ENCODE measurements at regions not wholly inside any gene's neighbourhood (a gene's known extent, or its start where the extent isn't known, plus 50 kb on each side); places are given as distances from the start of the nearest gene placed in this dataset.

- H3K36me3 Mint-ChIP-seq (ENCODE audit: low read depth): no peaks in the 10 kb centered on the region
- no peak overlapping the region for H3K27ac Mint-ChIP-seq
- no peaks in the 10 kb centered on the region for H3K4me1 Mint-ChIP-seq
- H3K27me3 Mint-ChIP-seq: no peaks in the 10 kb centered on the region
- H3K9me3 Mint-ChIP-seq: peaks cover 2% of the 10 kb centered on the region
- no peak overlapping the region for H3K4me3 Mint-ChIP-seq
- DNase-seq: no peak
- no peak for ATAC-seq
Measured at GRCh38 chr2:226143091-226143490, 656.5 kb downstream of the IRS1 start.

GRCh38 chr2:226142463-226142862, 657.2 kb downstream of the IRS1 start:
- Mint-ChIP-seq H3K27ac (no peak overlapping the region), H3K4me3 (no peak overlapping the region), H3K4me1 (peaks cover 2% of the 10 kb centered on the region), H3K36me3 (ENCODE audit: low read depth) (no peaks in the 10 kb centered on the region), H3K27me3 (no peaks in the 10 kb centered on the region), H3K9me3 (no peaks in the 10 kb centered on the region)
- DNase-seq (no peak), ATAC-seq (no peak)

DNA sequence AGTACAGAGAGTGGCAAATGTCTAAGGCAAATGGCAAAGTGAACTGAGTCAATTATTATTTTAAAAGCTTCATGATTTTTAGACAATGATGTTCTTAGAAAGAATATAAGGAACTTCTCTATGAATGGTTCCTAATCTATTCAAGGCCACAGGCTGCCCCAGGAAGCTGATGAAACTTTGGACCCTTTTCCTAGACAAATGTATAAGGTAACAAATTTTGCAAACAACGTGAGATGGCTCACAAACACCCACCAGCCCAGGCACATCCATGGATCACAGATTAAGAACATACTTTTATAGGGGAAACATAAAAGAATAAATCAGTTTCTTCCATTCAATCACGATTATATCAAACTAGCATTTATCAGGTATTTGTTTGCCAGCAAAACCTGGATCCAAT, 659.0 kb downstream of the IRS1 start:
- H3K4me1 Mint-ChIP-seq: peaks cover 9% of the 10 kb centered on the region
- H3K27me3 Mint-ChIP-seq: no peaks in the 10 kb centered on the region
- no peaks in the 10 kb centered on the region for H3K36me3 Mint-ChIP-seq (ENCODE audit: low read depth)
- no peak overlapping the region for H3K4me3 Mint-ChIP-seq
- DNase-seq (no peak), ATAC-seq (no peak)
- no peak overlapping the region for H3K27ac Mint-ChIP-seq
- no peaks in the 10 kb centered on the region for H3K9me3 Mint-ChIP-seq

DNA sequence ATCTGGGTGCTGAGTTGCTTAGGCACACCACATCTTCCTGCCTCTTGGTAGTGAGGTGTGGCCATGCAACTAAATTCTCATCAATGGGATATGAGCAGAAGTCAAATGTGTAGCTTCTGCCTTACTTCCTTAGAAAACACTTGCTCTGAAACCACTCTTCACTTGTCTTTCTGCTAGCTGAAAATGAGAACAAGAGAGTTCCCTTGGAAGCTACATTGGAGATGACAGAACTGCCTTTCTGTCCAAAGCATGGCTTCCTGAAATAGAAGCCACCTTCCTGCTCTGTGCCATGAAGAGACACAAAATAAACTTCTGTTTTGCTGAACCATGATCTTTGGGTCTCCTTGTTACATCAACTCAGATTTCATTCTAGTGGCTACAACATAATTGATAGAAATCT, 659.9 kb downstream of the IRS1 start:
- DNase-seq (no peak), ATAC-seq (no peak)
- H3K27me3 Mint-ChIP-seq: no peaks in the 10 kb centered on the region
- H3K4me1 Mint-ChIP-seq: peaks cover 9% of the 10 kb centered on the region
- H3K36me3 Mint-ChIP-seq (ENCODE audit: low read depth): no peaks in the 10 kb centered on the region
- H3K9me3 Mint-ChIP-seq: no peaks in the 10 kb centered on the region
- no peak overlapping the region for H3K4me3 Mint-ChIP-seq
- no peak overlapping the region for H3K27ac Mint-ChIP-seq

DNA sequence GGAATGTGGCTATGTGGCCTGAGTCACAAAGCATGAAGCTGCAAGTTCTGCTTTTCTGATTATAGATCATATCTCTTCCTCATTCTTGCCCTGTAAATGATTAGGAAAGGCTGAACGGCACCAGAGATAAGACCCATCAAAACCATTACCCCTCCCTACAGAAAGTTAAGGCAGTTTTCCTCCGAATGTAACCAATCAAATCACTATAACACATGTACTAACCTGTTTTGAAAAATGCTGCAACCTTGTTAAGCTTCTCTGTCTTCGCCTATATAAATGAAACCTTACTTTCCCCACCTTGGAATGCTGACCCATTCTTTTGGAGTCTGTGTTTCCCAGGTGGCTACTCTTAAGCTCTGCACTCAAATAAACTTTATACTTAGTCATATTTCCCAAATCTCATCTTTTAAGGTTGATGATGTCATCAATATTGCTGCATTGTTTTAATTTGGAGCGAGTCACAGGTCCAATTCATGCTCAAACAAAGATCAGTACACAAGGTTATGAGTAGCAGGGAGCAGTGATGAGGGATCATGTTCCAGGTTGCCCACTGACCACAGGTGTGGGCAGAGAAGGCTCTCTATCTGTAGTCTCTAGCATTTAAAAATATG, 662.3 kb downstream of the IRS1 start:
- no peak overlapping the region for H3K4me3 Mint-ChIP-seq
- H3K27ac Mint-ChIP-seq: no peak overlapping the region
- H3K36me3 Mint-ChIP-seq (ENCODE audit: low read depth): no peaks in the 10 kb centered on the region
- DNase-seq: no peak
- peaks cover 9% of the 10 kb centered on the region for H3K4me1 Mint-ChIP-seq
- no peaks in the 10 kb centered on the region for H3K9me3 Mint-ChIP-seq
- no peak for ATAC-seq
- peaks cover 8% of the 10 kb centered on the region for H3K27me3 Mint-ChIP-seq

GRCh38 chr2:226136739-226137138, 662.9 kb downstream of the IRS1 start:
- ATAC-seq (no peak), DNase-seq (no peak)
- peaks cover 9% of the 10 kb centered on the region for H3K4me1 Mint-ChIP-seq
- H3K4me3 Mint-ChIP-seq: no peak overlapping the region
- H3K9me3 Mint-ChIP-seq: no peaks in the 10 kb centered on the region
- peaks cover 11% of the 10 kb centered on the region for H3K27me3 Mint-ChIP-seq
- no peak overlapping the region for H3K27ac Mint-ChIP-seq
- no peaks in the 10 kb centered on the region for H3K36me3 Mint-ChIP-seq (ENCODE audit: low read depth)

DNA sequence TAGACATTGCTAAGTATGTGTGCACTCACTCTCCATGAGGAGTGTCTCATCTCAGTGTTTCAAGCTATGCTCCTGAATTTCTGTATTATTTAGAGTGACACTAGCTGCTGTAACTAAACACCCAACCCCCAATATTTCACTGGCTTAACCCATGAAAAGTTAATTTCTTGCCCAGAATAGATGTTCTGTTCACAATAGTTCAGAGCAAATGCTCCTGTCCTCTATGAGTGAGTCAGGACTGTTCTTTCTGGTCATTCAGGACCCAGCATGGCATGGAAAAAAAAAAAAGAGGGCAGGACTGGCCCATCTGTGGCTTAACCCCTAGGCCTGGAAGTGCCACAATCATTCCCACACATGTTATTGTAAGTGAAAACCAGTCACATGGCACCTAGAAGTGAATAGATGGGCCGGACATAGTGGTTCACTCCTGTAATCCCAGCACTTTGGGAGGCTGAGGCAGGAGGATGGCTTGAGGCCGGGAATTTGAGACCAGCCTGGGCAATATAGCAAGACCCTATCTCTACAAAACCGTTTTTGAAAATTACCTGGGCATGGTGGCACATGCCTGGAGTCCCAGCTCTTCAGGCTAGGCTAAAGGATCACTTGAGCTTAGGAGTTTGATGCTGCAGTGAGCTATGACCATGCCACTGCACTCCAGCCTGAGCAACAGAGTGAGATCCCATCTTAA, 663.6 kb downstream of the IRS1 start:
- ATAC-seq (no peak), DNase-seq (no peak)
- Mint-ChIP-seq H3K27ac (no peak overlapping the region), H3K9me3 (no peaks in the 10 kb centered on the region), H3K36me3 (ENCODE audit: low read depth) (no peaks in the 10 kb centered on the region), H3K27me3 (peaks cover 11% of the 10 kb centered on the region), H3K4me3 (no peak overlapping the region), H3K4me1 (peaks cover 9% of the 10 kb centered on the region)

GRCh38 chr2:226132323-226133215, 667.1 kb downstream of the IRS1 start:
- no peaks in the 10 kb centered on the region for H3K36me3 Mint-ChIP-seq (ENCODE audit: low read depth)
- DNase-seq (no peak), ATAC-seq (no peak)
- no peak overlapping the region for H3K4me3 Mint-ChIP-seq
- H3K27ac Mint-ChIP-seq: no peak overlapping the region
- peaks cover 8% of the 10 kb centered on the region for H3K4me1 Mint-ChIP-seq
- H3K27me3 Mint-ChIP-seq: peaks cover 11% of the 10 kb centered on the region
- H3K9me3 Mint-ChIP-seq: no peaks in the 10 kb centered on the region

GRCh38 chr2:226131299-226131784, 668.3 kb downstream of the IRS1 start:
- ATAC-seq: no peak
- no peaks in the 10 kb centered on the region for H3K9me3 Mint-ChIP-seq

DNA sequence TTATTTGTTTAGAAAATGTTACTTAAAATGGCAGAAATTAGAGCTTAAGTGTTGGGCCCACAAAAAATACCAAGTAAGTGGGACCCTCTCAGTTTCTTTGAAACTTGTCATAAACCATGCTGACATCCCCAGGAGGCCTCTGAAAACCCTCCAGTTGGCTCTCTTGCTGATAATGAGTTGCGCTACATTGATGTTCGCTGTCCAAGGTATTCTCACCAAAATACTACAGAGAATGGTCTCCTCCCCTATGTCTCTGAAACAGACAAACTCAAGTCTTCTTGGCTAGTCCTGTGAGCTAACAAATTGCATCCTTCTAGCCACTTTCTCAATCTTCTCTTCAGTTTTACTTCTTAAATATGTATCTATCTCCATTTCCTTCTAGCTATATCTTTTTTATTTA, 669.4 kb downstream of the IRS1 start:
- Mint-ChIP-seq H3K9me3 (no peaks in the 10 kb centered on the region), H3K4me3 (no peak overlapping the region)

More at GRCh38 chr2:226131299-226131784, 668.3 kb downstream of the IRS1 start:
- no peak for DNase-seq
- H3K4me3 Mint-ChIP-seq: no peak overlapping the region
- no peaks in the 10 kb centered on the region for H3K36me3 Mint-ChIP-seq (ENCODE audit: low read depth)
- no peaks in the 10 kb centered on the region for H3K4me1 Mint-ChIP-seq
- peaks cover 13% of the 10 kb centered on the region for H3K27me3 Mint-ChIP-seq
- H3K27ac Mint-ChIP-seq: no peak overlapping the region

DNA sequence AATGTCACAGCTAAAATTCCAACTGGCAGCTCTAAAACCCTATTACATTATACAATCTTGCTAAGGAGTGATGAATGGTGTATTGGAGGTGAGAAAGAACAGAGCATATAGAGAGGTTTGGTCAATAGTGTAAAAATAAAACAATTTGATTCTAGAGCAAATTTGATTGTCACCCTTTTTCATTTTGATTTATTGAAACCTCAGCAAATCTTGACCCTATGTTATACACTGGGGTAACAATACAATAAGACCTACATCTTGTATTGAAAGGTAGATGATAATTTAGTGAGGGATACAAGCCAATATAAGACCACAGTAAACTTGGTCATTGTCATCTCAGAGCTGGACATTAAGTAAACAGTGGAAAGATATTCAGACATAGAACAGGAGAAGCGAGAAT, 671.9 kb downstream of the IRS1 start:
- ATAC-seq (no peak), DNase-seq (no peak)
- H3K4me1 Mint-ChIP-seq: no peaks in the 10 kb centered on the region
- no peak overlapping the region for H3K4me3 Mint-ChIP-seq
- no peaks in the 10 kb centered on the region for H3K9me3 Mint-ChIP-seq
- H3K27ac Mint-ChIP-seq: no peak overlapping the region
- no peaks in the 10 kb centered on the region for H3K36me3 Mint-ChIP-seq (ENCODE audit: low read depth)
- peaks cover 15% of the 10 kb centered on the region for H3K27me3 Mint-ChIP-seq

More for the DNA sequence above, 669.4 kb downstream of the IRS1 start:
- Mint-ChIP-seq H3K27me3 (peaks cover 13% of the 10 kb centered on the region), H3K27ac (no peak overlapping the region), H3K4me1 (no peaks in the 10 kb centered on the region), H3K36me3 (ENCODE audit: low read depth) (no peaks in the 10 kb centered on the region)
- ATAC-seq (no peak), DNase-seq (no peak)

- H3K36me3 Mint-ChIP-seq (ENCODE audit: low read depth): no peaks in the 10 kb centered on the region
- peaks cover 13% of the 10 kb centered on the region for H3K27me3 Mint-ChIP-seq
- no peaks in the 10 kb centered on the region for H3K4me1 Mint-ChIP-seq
- H3K27ac Mint-ChIP-seq: no peak overlapping the region
- no peak overlapping the region for H3K4me3 Mint-ChIP-seq
- DNase-seq: no peak
- ATAC-seq: no peak
- H3K9me3 Mint-ChIP-seq: no peaks in the 10 kb centered on the region
Measured at GRCh38 chr2:226126104-226126503, 673.5 kb downstream of the IRS1 start.

GRCh38 chr2:226125176-226125883, 674.3 kb downstream of the IRS1 start:
- ATAC-seq: no peak
- Mint-ChIP-seq H3K36me3 (ENCODE audit: low read depth) (no peaks in the 10 kb centered on the region), H3K4me3 (no peak overlapping the region), H3K27ac (no peak overlapping the region), H3K27me3 (peaks cover 15% of the 10 kb centered on the region), H3K4me1 (no peaks in the 10 kb centered on the region), H3K9me3 (no peaks in the 10 kb centered on the region)
- DNase-seq: no peak

GRCh38 chr2:226124548-226125011, 675.0 kb downstream of the IRS1 start:
- ATAC-seq (no peak), DNase-seq (no peak)
- no peak overlapping the region for H3K27ac Mint-ChIP-seq
- H3K9me3 Mint-ChIP-seq: no peaks in the 10 kb centered on the region
- no peaks in the 10 kb centered on the region for H3K36me3 Mint-ChIP-seq (ENCODE audit: low read depth)
- no peak overlapping the region for H3K4me3 Mint-ChIP-seq
- peaks cover 17% of the 10 kb centered on the region for H3K27me3 Mint-ChIP-seq
- H3K4me1 Mint-ChIP-seq: no peaks in the 10 kb centered on the region

All from activated naive CD8-positive, alpha-beta T cell treated with anti-CD3 and anti-CD28 coated beads, Interleukin-2, amount 50 U/mL, for 24 hours (primary cell).